Skin of body (tissue), 1 donor: ENCODE measurements at regions not wholly inside any gene's neighbourhood (a gene's known extent, or its start where the extent isn't known, plus 50 kb on each side); places are given as distances from the start of the nearest gene placed in this dataset.
A peak's percentile ranks its signal among the peaks of the same experiment; 100 is the strongest.

Experiments
- DNase-seq: peaks from one replicate; lab custom pipeline; 2025; lab: John Stamatoyannopoulos, UW

- DNase-seq: no peak
Observed at GRCh38 chr4:19346636-19347035, 905.1 kb upstream of the SLIT2 start.

GRCh38 chr4:19329631-19330030 lies 922.1 kb upstream of the SLIT2 start:
- DNase-seq: no peak

DNA sequence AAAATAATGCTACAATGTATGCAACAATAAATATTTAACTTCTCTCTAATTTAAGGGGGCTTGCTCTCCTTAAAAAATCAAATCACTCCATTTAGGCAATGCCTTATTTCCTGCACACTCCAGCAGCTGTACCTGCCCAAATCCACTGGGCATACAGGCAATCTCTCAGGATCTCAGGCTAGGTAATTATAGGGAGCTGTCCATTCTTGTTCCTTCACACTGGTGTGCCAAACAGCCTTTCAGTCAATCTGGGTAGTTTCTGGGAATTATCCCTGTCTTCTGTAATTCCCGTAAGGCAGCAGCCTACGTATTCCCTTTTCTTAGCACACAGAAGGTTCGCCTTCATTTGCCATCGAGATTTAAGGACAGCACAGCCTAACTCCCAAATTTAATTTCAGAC lies 922.6 kb upstream of the SLIT2 start:
- no peak for DNase-seq

GRCh38 chr4:19327364-19327763 lies 924.3 kb upstream of the SLIT2 start:
- DNase-seq: no peak

DNA sequence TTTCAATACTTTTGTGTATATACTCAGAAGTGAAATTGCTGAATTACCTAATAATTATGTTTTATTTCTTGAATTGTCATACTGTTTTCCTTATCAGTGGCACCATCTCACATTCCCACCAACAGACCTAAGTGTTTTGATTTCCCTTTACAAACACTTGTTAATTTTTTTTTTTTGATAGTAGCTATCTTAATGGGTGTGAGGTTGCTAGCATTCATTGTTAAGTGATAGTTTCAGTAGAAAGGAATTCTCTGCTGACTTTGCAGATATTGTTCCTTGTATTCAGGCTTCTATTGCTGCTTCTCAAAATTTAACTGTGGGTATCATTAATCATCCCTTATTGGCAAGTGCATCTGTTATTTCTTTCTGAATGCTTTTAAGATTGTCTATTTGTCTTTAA lies 927.5 kb upstream of the SLIT2 start:
- DNase-seq: no peak

DNA sequence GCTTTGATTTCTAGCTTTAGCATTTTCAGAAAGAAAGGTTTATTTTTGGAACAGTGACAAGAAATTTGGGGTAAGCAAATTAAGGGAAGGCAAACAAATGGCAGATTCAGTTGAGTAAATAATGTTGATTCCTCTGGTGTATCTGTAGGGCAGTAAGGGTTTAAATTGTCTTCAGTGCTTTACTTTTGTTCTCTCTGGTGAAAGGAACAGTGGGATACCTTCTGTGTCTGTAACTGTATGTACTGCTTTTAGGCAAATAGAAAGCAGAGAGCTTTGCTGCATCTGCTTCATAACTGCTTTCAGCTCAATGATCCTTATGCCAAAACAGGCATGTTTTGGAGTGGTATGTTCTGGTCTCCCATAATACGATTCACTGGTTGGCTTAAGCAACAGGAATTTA lies 932.1 kb upstream of the SLIT2 start:
- DNase-seq: no peak

DNA sequence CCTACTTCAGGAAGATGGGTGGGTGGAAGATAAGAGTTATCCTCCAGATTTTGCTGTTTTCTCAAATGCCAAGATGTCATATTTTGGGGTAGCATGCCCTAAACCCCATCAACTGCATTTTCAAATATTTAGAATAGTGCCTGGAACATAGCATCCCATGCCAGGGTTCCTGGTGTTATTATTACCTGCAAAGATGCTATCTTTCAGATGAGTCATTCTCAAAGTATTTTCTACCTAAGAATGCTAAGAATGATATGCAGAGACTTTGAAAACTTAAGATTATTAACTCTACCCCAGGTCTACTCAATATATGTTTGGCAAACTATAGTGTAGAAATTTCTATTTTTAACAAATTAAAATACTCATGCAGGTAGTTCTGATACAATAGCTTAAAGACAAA lies 934.3 kb upstream of the SLIT2 start:
- no peak for DNase-seq

DNA sequence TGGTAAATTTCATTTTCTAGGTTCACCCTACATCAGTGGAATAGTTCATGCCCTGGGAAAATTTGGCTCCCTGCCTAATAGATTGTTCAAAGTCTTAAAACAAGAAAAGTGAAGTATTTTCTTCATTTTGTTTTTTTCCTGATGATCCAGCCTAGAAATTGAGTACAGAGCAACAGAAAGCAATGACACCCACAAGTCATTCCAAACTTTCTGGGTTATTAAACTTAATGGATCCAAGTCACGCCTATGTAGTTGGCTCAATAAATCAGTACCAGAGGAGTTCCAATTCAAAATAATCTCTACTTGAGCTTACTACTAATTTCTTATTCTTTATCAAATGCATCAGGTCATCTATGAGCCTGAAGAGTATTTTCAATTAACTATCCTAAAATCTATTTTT lies 937.6 kb upstream of the SLIT2 start:
- DNase-seq: no peak

- DNase-seq: peak; percentile 42
Observed at GRCh38 chr4:19309378-19309777, 942.3 kb upstream of the SLIT2 start.

- DNase-seq: no peak
Observed at GRCh38 chr4:19304028-19304427, 947.7 kb upstream of the SLIT2 start.

- no peak for DNase-seq
Observed at GRCh38 chr4:19301527-19301926, 950.2 kb upstream of the SLIT2 start.

- DNase-seq: no peak
Observed at GRCh38 chr4:19300213-19300612, 951.5 kb upstream of the SLIT2 start.

DNA sequence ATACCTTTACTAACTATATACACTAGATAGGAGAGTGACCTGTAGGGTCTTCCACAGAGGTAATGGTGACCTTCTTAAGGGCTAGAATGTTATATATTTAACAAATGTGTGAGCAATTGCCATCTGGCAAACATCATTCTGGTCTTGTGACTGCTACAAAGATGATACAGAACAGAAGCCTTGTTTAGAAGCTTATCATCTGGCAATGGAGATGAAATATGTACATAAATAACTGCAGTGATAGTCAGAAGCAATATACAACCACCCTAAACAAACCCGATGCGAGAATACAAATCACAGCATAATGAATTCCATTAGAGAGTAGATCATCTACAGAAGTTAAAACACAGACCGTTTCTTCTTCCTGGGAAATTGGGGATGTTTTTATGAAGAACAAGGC lies 952.7 kb upstream of the SLIT2 start:
- DNase-seq: no peak

GRCh38 chr4:19293781-19294180 lies 957.9 kb upstream of the SLIT2 start:
- no peak for DNase-seq

GRCh38 chr4:19293080-19293479 lies 958.6 kb upstream of the SLIT2 start:
- DNase-seq: no peak

DNA sequence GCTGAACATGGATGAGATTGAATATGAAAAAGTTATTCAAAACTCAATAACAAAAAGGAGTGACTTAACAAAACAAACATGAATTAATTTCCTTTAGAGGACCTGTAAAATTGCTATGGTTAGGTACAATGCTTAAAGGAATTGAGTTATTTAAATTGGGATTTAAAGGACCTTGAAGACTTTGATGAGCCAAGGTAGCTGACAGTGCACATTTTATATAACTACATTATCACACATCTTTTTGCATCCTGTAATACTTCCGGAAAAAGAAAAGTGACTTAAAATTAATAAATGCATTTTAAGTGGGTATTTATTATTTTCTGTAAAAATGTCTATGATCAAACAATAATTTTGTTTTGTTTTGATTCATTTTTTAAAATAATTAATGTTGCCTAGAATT lies 964.8 kb upstream of the SLIT2 start:
- no peak for DNase-seq

GRCh38 chr4:19285146-19285545 lies 966.6 kb upstream of the SLIT2 start:
- no peak for DNase-seq

- DNase-seq: no peak
Observed at GRCh38 chr4:19278665-19279064, 973.0 kb upstream of the SLIT2 start.

DNA sequence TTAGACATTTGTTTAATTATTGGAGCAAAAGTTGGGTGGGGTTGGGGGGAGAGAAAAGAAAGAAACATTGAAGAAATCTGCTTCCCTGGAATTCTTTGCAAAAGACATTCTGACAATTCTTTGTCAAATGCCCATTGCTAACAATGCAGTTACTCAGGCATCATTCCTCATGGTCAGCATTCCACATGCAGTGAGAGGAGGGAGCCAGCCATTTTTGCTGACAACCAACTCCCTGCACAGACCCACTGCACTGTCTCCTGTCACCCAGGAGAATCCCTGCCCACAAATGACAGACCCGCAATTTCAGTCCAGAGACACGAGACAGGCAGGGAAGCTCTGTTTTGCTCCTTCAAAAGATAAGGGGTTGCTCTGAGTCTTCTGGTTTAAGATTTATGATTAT lies 985.1 kb upstream of the SLIT2 start:
- DNase-seq: no peak

- no peak for DNase-seq
Observed at GRCh38 chr4:19262467-19262866, 989.2 kb upstream of the SLIT2 start.

GRCh38 chr4:19260346-19260745 lies 991.4 kb upstream of the SLIT2 start:
- DNase-seq: peak; percentile 20

- DNase-seq: peak; percentile 15
Observed at GRCh38 chr4:19259920-19260319, 991.8 kb upstream of the SLIT2 start.

DNA sequence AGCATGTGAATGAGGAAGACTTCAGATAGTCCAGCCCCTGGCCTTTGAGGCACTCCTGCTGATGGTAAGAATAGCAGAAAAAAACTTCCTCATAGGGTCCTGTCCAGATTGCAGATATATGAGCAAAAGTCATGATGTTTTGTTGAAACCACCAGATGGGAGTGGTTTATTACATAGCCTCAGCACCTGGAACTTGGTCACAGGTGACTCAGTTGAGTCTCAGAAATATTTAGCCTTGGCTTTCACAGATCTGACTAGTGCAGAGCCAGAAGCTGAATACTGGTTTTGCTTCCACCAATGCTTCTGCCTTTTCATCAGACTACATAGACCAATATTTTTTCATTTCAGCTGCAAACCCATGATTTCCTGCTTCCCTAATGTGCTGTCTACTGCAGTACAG lies 994.9 kb upstream of the SLIT2 start:
- no peak for DNase-seq

GRCh38 chr4:19254486-19254885 lies 997.2 kb upstream of the SLIT2 start:
- no peak for DNase-seq

GRCh38 chr4:19248023-19248422 lies 1003.7 kb upstream of the SLIT2 start:
- no peak for DNase-seq
